B cell (primary cell): ENCODE measurements at regions not wholly inside any gene's neighbourhood (a gene's known extent, or its start where the extent isn't known, plus 50 kb on each side); places are given as distances from the start of the nearest gene placed in this dataset.

Experiments used
- ATAC-seq: fragments of 200-7000 bp; cut with Tn5 transposase; one replicate; pipeline ENCODE4 v1.10.0; 2021; ENCODE audit warnings: low read depth, mild to moderate bottlenecking, moderate number of reproducible peaks, moderate library complexity
- CTCF ChIA-PET: fragments of 350-600 bp; sonication (Branson Sonifier 250); formaldehyde crosslinking; loops from one replicate; lab custom pipeline; 2021; ENCODE audit warnings: antibody characterized with exemption, inconsistent platforms; lab: Charles Lee
- POLR2A ChIA-PET: fragments of 350-600 bp; sonication (Branson Sonifier 250); formaldehyde crosslinking; loops from one replicate; lab custom pipeline; 2021; ENCODE audit warnings: antibody characterized with exemption; lab: Charles Lee
- DNase-seq: peaks from one replicate; pipeline ENCODE4 v3.0.0; 2013
- H2AFZ ChIP-seq: 2 replicates; pipeline ENCODE4 v1.6.1; 2012; ENCODE audit warnings: mild to moderate bottlenecking, low read depth, low read length; ENCODE audit not compliant: insufficient read depth, poor library complexity, severe bottlenecking
- H3K27ac ChIP-seq, 2 donors: 1 replicate in 1 of 2; 2 replicates in 1 of 2; pipeline ENCODE4 v1.5.1; 2012 to 2013; ENCODE audit warnings: low read length in 2 of 2, mild to moderate bottlenecking in 2 of 2, moderate library complexity in 1 of 2
- H3K27me3 ChIP-seq, 4 experiments: fragments of 200-600 bp in 1 of 4; sonication (generic) in 1 of 4; replicated peaks in 1 of 4; 1 replicate in 2 of 4; 2 replicates in 2 of 4; pipeline versions ENCODE4 v1.6.1 to v1.7.0; 2013 to 2016; ENCODE audit warnings: low read length in 3 of 4, mild to moderate bottlenecking in 2 of 4, mixed read lengths in 1 of 4, moderate library complexity in 1 of 4; ENCODE audit not compliant: insufficient read depth in 4 of 4, control insufficient read depth in 3 of 4; ENCODE audit errors: control extremely low read depth in 1 of 4
- H3K36me3 ChIP-seq, 2 experiments: replicated peaks in 1 of 2; 1 replicate in 1 of 2; 2 replicates in 1 of 2; pipeline versions ENCODE4 v1.6.1 to v1.7.1; 2013; ENCODE audit warnings: low read length in 1 of 2; ENCODE audit not compliant: insufficient read depth in 2 of 2, control insufficient read depth in 1 of 2; ENCODE audit errors: control extremely low read depth in 1 of 2, extremely low read depth in 1 of 2
- H3K4me1 ChIP-seq, 2 donors: fragments of 200-600 bp in 1 of 2; sonication (generic) in 1 of 2; 1 replicate in 1 of 2; 2 replicates in 1 of 2; pipeline versions ENCODE4 v1.5.1 to v1.6.1; 2013 to 2017; ENCODE audit warnings: low read length in 2 of 2; ENCODE audit not compliant: control insufficient read depth in 2 of 2, insufficient read depth in 2 of 2
- H3K4me2 ChIP-seq: replicated peaks from 2 replicates; pipeline ENCODE3; 2012; ENCODE audit warnings: mild to moderate bottlenecking, low read depth, low read length; ENCODE audit not compliant: poor library complexity, severe bottlenecking
- H3K4me3 ChIP-seq, 5 experiments: fragments of 200-600 bp in 1 of 5; sonication (generic) in 1 of 5; 1 replicate in 3 of 5; 2 replicates in 2 of 5; pipeline versions ENCODE4 v1.5.1 to v1.7.0; 2011 to 2016; ENCODE audit warnings: low read length in 4 of 5, mild to moderate bottlenecking in 4 of 5, low read depth in 2 of 5, control low read depth in 1 of 5, moderate library complexity in 1 of 5; ENCODE audit not compliant: insufficient read depth in 1 of 5; ENCODE audit errors: control extremely low read depth in 1 of 5, extremely low read depth in 1 of 5
- H3K79me2 ChIP-seq: fragments of 200-600 bp; sonication (generic); one replicate; pipeline ENCODE4 v1.6.0; 2016; ENCODE audit warnings: low read length; ENCODE audit not compliant: control insufficient read depth, insufficient read depth
- H3K9ac ChIP-seq: fragments of 200-600 bp; sonication (generic); 2 replicates; pipeline ENCODE4 v1.6.1; 2017; ENCODE audit warnings: mild to moderate bottlenecking, low read length, moderate library complexity
- H3K9me3 ChIP-seq, 3 donors: one replicate each; pipeline versions ENCODE4 v1.6.1 to v1.7.1; 2013; ENCODE audit warnings: low read length in 2 of 3; ENCODE audit not compliant: control insufficient read depth in 2 of 3, insufficient read depth in 1 of 3; ENCODE audit errors: control extremely low read depth in 1 of 3
- H4K20me1 ChIP-seq: 2 replicates; pipeline ENCODE4 v1.6.0; 2012; ENCODE audit warnings: mild to moderate bottlenecking, low read length; ENCODE audit not compliant: insufficient read depth, control insufficient read depth, poor library complexity, severe bottlenecking
- H3K27ac Mint-ChIP-seq: one replicate; pipeline ENCODE4 v1.8.0; 2021; ENCODE audit warnings: mixed read lengths
- H3K27me3 Mint-ChIP-seq: one replicate; pipeline ENCODE4 v1.8.0; 2021; ENCODE audit warnings: mixed read lengths
- H3K4me1 Mint-ChIP-seq: one replicate; pipeline ENCODE4 v1.8.0; 2021; ENCODE audit warnings: mixed read lengths
- H3K4me3 Mint-ChIP-seq: one replicate; pipeline ENCODE4 v1.8.0; 2021; ENCODE audit warnings: mixed read lengths
- H3K9me3 Mint-ChIP-seq: one replicate; pipeline ENCODE4 v1.8.0; 2022; ENCODE audit warnings: mixed read lengths; ENCODE audit not compliant: insufficient read depth
- CTCF ChIP-seq: fragments of 200-600 bp; IDR thresholded peaks from one replicate; pipeline ENCODE4 v1.8.0; 2022; ENCODE audit warnings: antibody characterized with exemption, mild to moderate bottlenecking
- EZH2 ChIP-seq: IDR thresholded peaks from 2 replicates; pipeline ENCODE4 v1.6.1; 2012; ENCODE audit warnings: borderline replicate concordance, low read depth, mild to moderate bottlenecking, moderate library complexity, low read length; ENCODE audit not compliant: insufficient read depth, poor library complexity, severe bottlenecking
- WGBS: methylation state at CpG from one replicate; pipeline ENCODE4 v1.1.5; 2013; ENCODE audit warnings: missing lambda C conversion rate; ENCODE audit not compliant: insufficient coverage; 5-methylcytosine and 5-hydroxymethylcytosine counted together
- intact Hi-C: fragments of 100-400 bp; cut with micrococcal nuclease; formaldehyde crosslinking; loops from one replicate; pipeline ENCODE4 v1.10.0; 2022

GRCh38 chr11:81421251-81421860, 1312.3 kb downstream of the FAM181B start:
- ATAC-seq (no peak), DNase-seq (no peak)
- no peak overlapping the region for H3K4me3 Mint-ChIP-seq
- H2AFZ ChIP-seq: no peak overlapping the region
- no peak overlapping the region for H3K27ac Mint-ChIP-seq
- H4K20me1 ChIP-seq: no peaks in the 10 kb centered on the region
- WGBS: 91% methylated on average over 7 of the region's 18 CpGs
- H3K9me3 Mint-ChIP-seq: no peaks in the 10 kb centered on the region
- H3K4me1 Mint-ChIP-seq: no peaks in the 10 kb centered on the region
- ChIA-PET CTCF (no interaction called here), POLR2A (no interaction called here)
- no peak overlapping the region for H3K27ac ChIP-seq
- H3K4me1 ChIP-seq: no peaks in the 10 kb centered on the region
- H3K79me2 ChIP-seq: no peaks in the 10 kb centered on the region
- no peaks in the 10 kb centered on the region for H3K27me3 Mint-ChIP-seq
- H3K9me3 ChIP-seq: no peaks in the 10 kb centered on the region
- no peaks in the 10 kb centered on the region for H3K27me3 ChIP-seq
- no peak overlapping the region for H3K4me2 ChIP-seq
- H3K36me3 ChIP-seq: no peaks in the 10 kb centered on the region
- intact Hi-C loops: no loop called here
- no peak overlapping the region for H3K9ac ChIP-seq
- TF ChIP-seq CTCF: no peak
- no peak for TF ChIP-seq EZH2
- no peak overlapping the region for H3K4me3 ChIP-seq

- no peak overlapping the region for H3K27ac ChIP-seq
- Mint-ChIP-seq H3K4me1 (no peaks in the 10 kb centered on the region), H3K27me3 (no peaks in the 10 kb centered on the region), H3K27ac (no peak overlapping the region), H3K9me3 (no peaks in the 10 kb centered on the region), H3K4me3 (no peak overlapping the region)
- H3K4me3 ChIP-seq: no peak overlapping the region
- 80% methylated on average over 1 of the region's 3 CpGs for WGBS
- no peaks in the 10 kb centered on the region for H4K20me1 ChIP-seq
- POLR2A ChIA-PET: no interaction called here
- ATAC-seq: no peak
- TF ChIP-seq CTCF: no peak
- TF ChIP-seq EZH2: no peak
- CTCF ChIA-PET: no interaction called here
- H3K9ac ChIP-seq: no peak overlapping the region
- H3K4me2 ChIP-seq: no peak overlapping the region
- no peak overlapping the region for H2AFZ ChIP-seq
- H3K9me3 ChIP-seq: no peaks in the 10 kb centered on the region
- no peaks in the 10 kb centered on the region for H3K79me2 ChIP-seq
- H3K27me3 ChIP-seq: no peaks in the 10 kb centered on the region
- intact Hi-C loops: no loop called here
- no peaks in the 10 kb centered on the region for H3K4me1 ChIP-seq
- DNase-seq: no peak
- H3K36me3 ChIP-seq: no peaks in the 10 kb centered on the region
Measured at GRCh38 chr11:81420668-81421250, 1312.9 kb downstream of the FAM181B start.
